ENCODE measurements at regions not wholly inside any gene's neighbourhood (a gene's known extent, or its start where the extent isn't known, plus 50 kb on each side); places are given as distances from the start of the nearest gene placed in this dataset.
A peak's percentile ranks its signal among the peaks of the same experiment; 100 is the strongest.

GRCh38 chr2:181777734-181778133 is 97.4 kb upstream of the NEUROD1 start:
- ChIA-PET CTCF (interaction anchor here (0.6 to 0.7 kb wide), 2 partner anchors 267 to 871 kb away, joined by 3 read pairs; no protein-coding TSS in a partner anchor), POLR2A (no interaction called here)
- H3K9me3 ChIP-seq (ENCODE audit: control insufficient read depth, insufficient read depth, low read depth, low read length) = no peaks in the 10 kb centered on the region
- no peaks in the 10 kb centered on the region; the same call in 1 of the 2 replicates for H3K4me1 ChIP-seq (ENCODE audit: control insufficient read depth, insufficient read depth, low read length)
- H3K36me3 ChIP-seq (ENCODE audit: control insufficient read depth in 2 of 2, insufficient read depth in 1 of 2, low read length in 2 of 2) = no peaks in the 10 kb centered on the region
- H3K4me3 ChIP-seq (ENCODE audit: low read depth, low read length) = no peak overlapping the region
- TF ChIP-seq ZNF416 (tag by site-specific recombination; IDR thresholded peaks at IDR 0.05) = no peak
- no peak for TF ChIP-seq ZNF391 (tag by site-specific recombination; IDR thresholded peaks at IDR 0.05; ENCODE audit: borderline replicate concordance, low read depth)
- TF ChIP-seq ZNF843 (tag by site-specific recombination; IDR thresholded peaks at IDR 0.05) = 0 out of 2 replicates have a peak, but pooled peaks have one; percentile 18
- TF ChIP-seq FEZF1 (tag by site-specific recombination; IDR thresholded peaks at IDR 0.05) = peak; percentile 32; the same call in 1 of the 2 replicates
- 0 out of 2 replicates have a peak, but pooled peaks have one; percentile 25 for TF ChIP-seq HIC1 (tag by site-specific recombination; IDR thresholded peaks at IDR 0.05)
- no peak for TF ChIP-seq ZNF830 (tag by site-specific recombination; IDR thresholded peaks at IDR 0.05; ENCODE audit: low read depth)
- TF ChIP-seq TCF7L2 (IDR thresholded peaks at IDR 0.05; ENCODE audit: borderline replicate concordance, low read depth, low read length) = peak; percentile 14; the same call in 1 of the 2 replicates
- no peak overlapping the region for H3K27ac ChIP-seq (ENCODE audit: extremely low read depth, low read depth, low read length)

GRCh38 chr2:181778621-181779201 is 98.4 kb upstream of the NEUROD1 start:
- H3K4me3 ChIP-seq (ENCODE audit: low read depth, low read length) = no peak overlapping the region
- H3K36me3 ChIP-seq (ENCODE audit: control insufficient read depth in 2 of 2, insufficient read depth in 1 of 2, low read length in 2 of 2) = no peaks in the 10 kb centered on the region
- no peak overlapping the region for H3K27ac ChIP-seq (ENCODE audit: extremely low read depth, low read depth, low read length)
- no peaks in the 10 kb centered on the region for H3K9me3 ChIP-seq (ENCODE audit: control insufficient read depth, insufficient read depth, low read depth, low read length)
- 0 out of 2 replicates have a peak, but pooled peaks have one; percentile 22 for TF ChIP-seq ZNF660 (tag by site-specific recombination; IDR thresholded peaks at IDR 0.05)
- peak; percentile 11; the same call in 1 of the 2 replicates for TF ChIP-seq FEZF1 (tag by site-specific recombination; IDR thresholded peaks at IDR 0.05)
- no peak for TF ChIP-seq ZNF16 (tag by site-specific recombination; IDR thresholded peaks at IDR 0.05; ENCODE audit: low read depth)
- peak; percentile 42; the same call in 1 of the 2 replicates for TF ChIP-seq IKZF3 (tag by site-specific recombination; IDR thresholded peaks at IDR 0.05)
- POLR2A ChIA-PET = no interaction called here
- no peaks in the 10 kb centered on the region; the same call in 1 of the 2 replicates for H3K4me1 ChIP-seq (ENCODE audit: control insufficient read depth, insufficient read depth, low read length)
- CTCF ChIA-PET = interaction anchor here (0.6 to 0.7 kb wide), 4 partner anchors 175 to 1211 kb away, joined by 3 to 4 read pairs (median 3); no protein-coding TSS in a partner anchor

GRCh38 chr2:181779288-181780021 is 99.1 kb upstream of the NEUROD1 start:
- H3K4me3 ChIP-seq (ENCODE audit: low read depth, low read length) = no peak overlapping the region
- ChIA-PET CTCF (no interaction called here), POLR2A (no interaction called here)
- no peaks in the 10 kb centered on the region; the same call in 1 of the 2 replicates for H3K4me1 ChIP-seq (ENCODE audit: control insufficient read depth, insufficient read depth, low read length)
- H3K9me3 ChIP-seq (ENCODE audit: control insufficient read depth, insufficient read depth, low read depth, low read length) = no peaks in the 10 kb centered on the region
- no peaks in the 10 kb centered on the region for H3K36me3 ChIP-seq (ENCODE audit: control insufficient read depth in 2 of 2, insufficient read depth in 1 of 2, low read length in 2 of 2)
- no peak overlapping the region for H3K27ac ChIP-seq (ENCODE audit: extremely low read depth, low read depth, low read length)
- no peak for TF ChIP-seq GLIS2 (tag by site-specific recombination; IDR thresholded peaks at IDR 0.05)
- TF ChIP-seq ZNF223 (tag by site-specific recombination; IDR thresholded peaks at IDR 0.05) = no peak
- no peak for TF ChIP-seq ZNF362 (tag by site-specific recombination; IDR thresholded peaks at IDR 0.05)
- TF ChIP-seq ZNF518A (tag by site-specific recombination; conservative IDR thresholded peaks at IDR 0.05; ENCODE audit: low read depth) = no peak
- no peak for TF ChIP-seq KLF17 (tag by site-specific recombination; IDR thresholded peaks at IDR 0.05)
- TF ChIP-seq ZBTB7A (tag by site-specific recombination; IDR thresholded peaks at IDR 0.05; ENCODE audit: low read depth) = no peak
- TF ChIP-seq ZNF19 (tag by site-specific recombination; IDR thresholded peaks at IDR 0.05; ENCODE audit: low read depth) = no peak
- TF ChIP-seq ZNF350 (tag by site-specific recombination; IDR thresholded peaks at IDR 0.05) = no peak
- TF ChIP-seq ZBTB17 (tag by site-specific recombination; IDR thresholded peaks at IDR 0.05) = no peak
- TF ChIP-seq ZNF37A (tag by site-specific recombination; IDR thresholded peaks at IDR 0.05) = no peak

All from HEK293 (cell line).